ENCODE measurements at regions not wholly inside any gene's neighbourhood (a gene's known extent, or its start where the extent isn't known, plus 50 kb on each side); places are given as distances from the start of the nearest gene placed in this dataset.

DNA sequence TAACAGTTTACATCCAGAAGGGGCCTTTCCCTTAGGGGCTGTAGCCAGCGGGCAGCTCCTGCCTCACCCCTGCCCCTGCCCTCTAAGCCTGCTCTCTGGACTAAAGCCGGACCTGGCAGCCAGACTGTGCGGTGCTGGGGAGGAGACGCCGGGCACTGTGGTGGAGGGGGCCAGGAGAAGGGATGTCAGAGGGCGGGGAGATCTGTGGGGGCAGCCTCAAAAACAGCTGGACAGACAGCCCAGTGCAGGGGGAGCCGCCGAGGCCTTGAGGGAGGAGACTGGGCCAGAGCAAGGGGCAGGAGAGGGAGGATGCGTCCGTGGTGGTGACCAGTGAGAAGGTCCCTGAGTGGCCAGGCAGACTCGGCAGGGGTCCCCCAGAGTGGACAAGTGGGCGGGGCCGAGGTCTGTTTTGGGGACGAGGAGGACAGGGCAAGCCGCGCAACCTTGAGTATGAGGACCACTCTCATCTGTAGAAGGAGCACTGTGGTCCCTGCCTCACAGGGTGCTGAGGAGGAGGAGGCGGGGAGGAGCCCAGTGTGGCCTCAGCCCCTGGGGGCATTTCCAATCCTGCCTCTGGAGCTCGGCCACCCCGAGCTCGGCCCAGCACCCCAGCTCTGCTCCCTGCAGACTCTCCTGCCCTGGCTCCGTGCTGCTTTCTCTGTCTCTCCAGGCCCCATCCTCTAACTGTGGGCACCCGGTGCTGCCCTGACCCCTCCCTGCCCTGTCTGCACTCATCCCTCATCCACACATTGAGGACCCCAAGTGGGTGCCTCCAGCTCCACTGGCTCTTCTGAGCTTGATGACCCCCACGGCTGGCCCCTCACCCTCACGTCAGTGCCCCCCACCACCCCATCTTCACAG, 59.2 kb upstream of the NKX1-1 start (continued):
- TF ChIP-seq, protein P1, sequence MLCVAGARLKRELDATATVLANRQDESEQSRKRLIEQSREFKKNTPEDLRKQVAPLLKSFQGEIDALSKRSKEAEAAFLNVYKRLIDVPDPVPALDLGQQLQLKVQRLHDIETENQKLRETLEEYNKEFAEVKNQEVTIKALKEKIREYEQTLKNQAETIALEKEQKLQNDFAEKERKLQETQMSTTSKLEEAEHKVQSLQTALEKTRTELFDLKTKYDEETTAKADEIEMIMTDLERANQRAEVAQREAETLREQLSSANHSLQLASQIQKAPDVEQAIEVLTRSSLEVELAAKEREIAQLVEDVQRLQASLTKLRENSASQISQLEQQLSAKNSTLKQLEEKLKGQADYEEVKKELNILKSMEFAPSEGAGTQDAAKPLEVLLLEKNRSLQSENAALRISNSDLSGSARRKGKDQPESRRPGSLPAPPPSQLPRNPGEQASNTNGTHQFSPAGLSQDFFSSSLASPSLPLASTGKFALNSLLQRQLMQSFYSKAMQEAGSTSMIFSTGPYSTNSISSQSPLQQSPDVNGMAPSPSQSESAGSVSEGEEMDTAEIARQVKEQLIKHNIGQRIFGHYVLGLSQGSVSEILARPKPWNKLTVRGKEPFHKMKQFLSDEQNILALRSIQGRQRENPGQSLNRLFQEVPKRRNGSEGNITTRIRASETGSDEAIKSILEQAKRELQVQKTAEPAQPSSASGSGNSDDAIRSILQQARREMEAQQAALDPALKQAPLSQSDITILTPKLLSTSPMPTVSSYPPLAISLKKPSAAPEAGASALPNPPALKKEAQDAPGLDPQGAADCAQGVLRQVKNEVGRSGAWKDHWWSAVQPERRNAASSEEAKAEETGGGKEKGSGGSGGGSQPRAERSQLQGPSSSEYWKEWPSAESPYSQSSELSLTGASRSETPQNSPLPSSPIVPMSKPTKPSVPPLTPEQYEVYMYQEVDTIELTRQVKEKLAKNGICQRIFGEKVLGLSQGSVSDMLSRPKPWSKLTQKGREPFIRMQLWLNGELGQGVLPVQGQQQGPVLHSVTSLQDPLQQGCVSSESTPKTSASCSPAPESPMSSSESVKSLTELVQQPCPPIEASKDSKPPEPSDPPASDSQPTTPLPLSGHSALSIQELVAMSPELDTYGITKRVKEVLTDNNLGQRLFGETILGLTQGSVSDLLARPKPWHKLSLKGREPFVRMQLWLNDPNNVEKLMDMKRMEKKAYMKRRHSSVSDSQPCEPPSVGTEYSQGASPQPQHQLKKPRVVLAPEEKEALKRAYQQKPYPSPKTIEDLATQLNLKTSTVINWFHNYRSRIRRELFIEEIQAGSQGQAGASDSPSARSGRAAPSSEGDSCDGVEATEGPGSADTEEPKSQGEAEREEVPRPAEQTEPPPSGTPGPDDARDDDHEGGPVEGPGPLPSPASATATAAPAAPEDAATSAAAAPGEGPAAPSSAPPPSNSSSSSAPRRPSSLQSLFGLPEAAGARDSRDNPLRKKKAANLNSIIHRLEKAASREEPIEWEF (CRISPR knock-in tag; IDR thresholded peaks at IDR 0.05) = no peak
- no peak for TF ChIP-seq EP400 (IDR thresholded peaks at IDR 0.05)
- no peak for TF ChIP-seq ZNF316 (IDR thresholded peaks at IDR 0.05)
- TF ChIP-seq, protein P2, sequence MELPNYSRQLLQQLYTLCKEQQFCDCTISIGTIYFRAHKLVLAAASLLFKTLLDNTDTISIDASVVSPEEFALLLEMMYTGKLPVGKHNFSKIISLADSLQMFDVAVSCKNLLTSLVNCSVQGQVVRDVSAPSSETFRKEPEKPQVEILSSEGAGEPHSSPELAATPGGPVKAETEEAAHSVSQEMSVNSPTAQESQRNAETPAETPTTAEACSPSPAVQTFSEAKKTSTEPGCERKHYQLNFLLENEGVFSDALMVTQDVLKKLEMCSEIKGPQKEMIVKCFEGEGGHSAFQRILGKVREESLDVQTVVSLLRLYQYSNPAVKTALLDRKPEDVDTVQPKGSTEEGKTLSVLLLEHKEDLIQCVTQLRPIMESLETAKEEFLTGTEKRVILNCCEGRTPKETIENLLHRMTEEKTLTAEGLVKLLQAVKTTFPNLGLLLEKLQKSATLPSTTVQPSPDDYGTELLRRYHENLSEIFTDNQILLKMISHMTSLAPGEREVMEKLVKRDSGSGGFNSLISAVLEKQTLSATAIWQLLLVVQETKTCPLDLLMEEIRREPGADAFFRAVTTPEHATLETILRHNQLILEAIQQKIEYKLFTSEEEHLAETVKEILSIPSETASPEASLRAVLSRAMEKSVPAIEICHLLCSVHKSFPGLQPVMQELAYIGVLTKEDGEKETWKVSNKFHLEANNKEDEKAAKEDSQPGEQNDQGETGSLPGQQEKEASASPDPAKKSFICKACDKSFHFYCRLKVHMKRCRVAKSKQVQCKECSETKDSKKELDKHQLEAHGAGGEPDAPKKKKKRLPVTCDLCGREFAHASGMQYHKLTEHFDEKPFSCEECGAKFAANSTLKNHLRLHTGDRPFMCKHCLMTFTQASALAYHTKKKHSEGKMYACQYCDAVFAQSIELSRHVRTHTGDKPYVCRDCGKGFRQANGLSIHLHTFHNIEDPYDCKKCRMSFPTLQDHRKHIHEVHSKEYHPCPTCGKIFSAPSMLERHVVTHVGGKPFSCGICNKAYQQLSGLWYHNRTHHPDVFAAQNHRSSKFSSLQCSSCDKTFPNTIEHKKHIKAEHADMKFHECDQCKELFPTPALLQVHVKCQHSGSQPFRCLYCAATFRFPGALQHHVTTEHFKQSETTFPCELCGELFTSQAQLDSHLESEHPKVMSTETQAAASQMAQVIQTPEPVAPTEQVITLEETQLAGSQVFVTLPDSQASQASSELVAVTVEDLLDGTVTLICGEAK (IDR thresholded peaks at IDR 0.05) = no peak
- TF ChIP-seq, protein P2 (CRISPR knock-in tag; IDR thresholded peaks at IDR 0.05) = no peak
- TF ChIP-seq, protein P3, sequence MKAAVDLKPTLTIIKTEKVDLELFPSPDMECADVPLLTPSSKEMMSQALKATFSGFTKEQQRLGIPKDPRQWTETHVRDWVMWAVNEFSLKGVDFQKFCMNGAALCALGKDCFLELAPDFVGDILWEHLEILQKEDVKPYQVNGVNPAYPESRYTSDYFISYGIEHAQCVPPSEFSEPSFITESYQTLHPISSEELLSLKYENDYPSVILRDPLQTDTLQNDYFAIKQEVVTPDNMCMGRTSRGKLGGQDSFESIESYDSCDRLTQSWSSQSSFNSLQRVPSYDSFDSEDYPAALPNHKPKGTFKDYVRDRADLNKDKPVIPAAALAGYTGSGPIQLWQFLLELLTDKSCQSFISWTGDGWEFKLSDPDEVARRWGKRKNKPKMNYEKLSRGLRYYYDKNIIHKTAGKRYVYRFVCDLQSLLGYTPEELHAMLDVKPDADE (conservative IDR thresholded peaks at IDR 0.05; ENCODE audit: control insufficient read depth, low read depth, low read length) = no peak
- no peak for TF ChIP-seq ZNF239 (CRISPR knock-in tag; IDR thresholded peaks at IDR 0.05)
- no peak for TF ChIP-seq JUNB (CRISPR knock-in tag; conservative IDR thresholded peaks at IDR 0.05)
- no peak for TF ChIP-seq TCF3 (CRISPR knock-in tag; IDR thresholded peaks at IDR 0.05)
- TF ChIP-seq, protein P4, sequence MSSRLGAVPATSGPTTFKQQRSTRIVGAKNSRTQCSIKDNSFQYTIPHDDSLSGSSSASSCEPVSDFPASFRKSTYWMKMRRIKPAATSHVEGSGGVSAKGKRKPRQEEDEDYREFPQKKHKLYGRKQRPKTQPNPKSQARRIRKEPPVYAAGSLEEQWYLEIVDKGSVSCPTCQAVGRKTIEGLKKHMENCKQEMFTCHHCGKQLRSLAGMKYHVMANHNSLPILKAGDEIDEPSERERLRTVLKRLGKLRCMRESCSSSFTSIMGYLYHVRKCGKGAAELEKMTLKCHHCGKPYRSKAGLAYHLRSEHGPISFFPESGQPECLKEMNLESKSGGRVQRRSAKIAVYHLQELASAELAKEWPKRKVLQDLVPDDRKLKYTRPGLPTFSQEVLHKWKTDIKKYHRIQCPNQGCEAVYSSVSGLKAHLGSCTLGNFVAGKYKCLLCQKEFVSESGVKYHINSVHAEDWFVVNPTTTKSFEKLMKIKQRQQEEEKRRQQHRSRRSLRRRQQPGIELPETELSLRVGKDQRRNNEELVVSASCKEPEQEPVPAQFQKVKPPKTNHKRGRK (tag; IDR thresholded peaks at IDR 0.05) = no peak

All from K562 (cell line).